ENCODE measurements at regions not wholly inside any gene's neighbourhood (a gene's known extent, or its start where the extent isn't known, plus 50 kb on each side); places are given as distances from the start of the nearest gene placed in this dataset.
A peak's percentile ranks its signal among the peaks of the same experiment; 100 is the strongest.

- no peaks in the 10 kb centered on the region for H3K36me3 ChIP-seq
- no peak for DNase-seq (ENCODE audit: low spot score in 2 of 2)
- TF ChIP-seq POLR2A (IDR thresholded peaks at IDR 0.05) = no peak
- no peak for TF ChIP-seq CTCF (IDR thresholded peaks at IDR 0.05)
- TF ChIP-seq EP300 (IDR thresholded peaks at IDR 0.05) = no peak
- no peaks in the 10 kb centered on the region for H3K9me3 ChIP-seq
- 87 to 92% methylated on average over 4 of the region's 4 CpGs for WGBS, 2 donors
- H3K4me3 ChIP-seq = no peak overlapping the region
- H3K27me3 ChIP-seq = no peaks in the 10 kb centered on the region
- no peak overlapping the region for H3K27ac ChIP-seq
- peaks cover 0 to 21% (median 0%) of the 10 kb centered on the region in 4 donors for H3K4me1 ChIP-seq
Measured at GRCh38 chr18:39843546-39843945, 2111.5 kb upstream of the PIK3C3 start.

- no peak for DNase-seq (ENCODE audit: low spot score in 2 of 2)
- TF ChIP-seq EP300 (IDR thresholded peaks at IDR 0.05) (no peak), CTCF (IDR thresholded peaks at IDR 0.05) (no peak), POLR2A (IDR thresholded peaks at IDR 0.05) (no peak)
- H3K4me3 ChIP-seq = no peak overlapping the region
- peaks cover 0 to 21% (median 0%) of the 10 kb centered on the region in 4 donors for H3K4me1 ChIP-seq
- no peak overlapping the region for H3K27ac ChIP-seq
- no peaks in the 10 kb centered on the region for H3K27me3 ChIP-seq
- 56 to 60% methylated on average over 9 of the region's 9 CpGs for WGBS, 2 donors
- no peaks in the 10 kb centered on the region for H3K9me3 ChIP-seq
- no peaks in the 10 kb centered on the region for H3K36me3 ChIP-seq
Measured at GRCh38 chr18:39842366-39842914, 2112.6 kb upstream of the PIK3C3 start.

- DNase-seq (ENCODE audit: low spot score in 2 of 2) = peak in 1 of 2 donors; percentile 5
- Histone ChIP-seq H3K4me3 (peak overlapping the region; percentile 21 to 53 (median 34)), H3K4me1 (peaks cover 0 to 21% (median 0%) of the 10 kb centered on the region in 4 donors), H3K27ac (no peak overlapping the region), H3K27me3 (no peaks in the 10 kb centered on the region), H3K9me3 (no peaks in the 10 kb centered on the region), H3K36me3 (no peaks in the 10 kb centered on the region)
- 2% methylated on average over 46 to 47 of the region's 47 CpGs for WGBS, 2 donors
- TF ChIP-seq CTCF (IDR thresholded peaks at IDR 0.05) = peak in 4 of 5 experiments; percentile 11 to 31 (median 22)
- no peak for TF ChIP-seq POLR2A (IDR thresholded peaks at IDR 0.05)
Measured at GRCh38 chr18:39841482-39842365, 2113.3 kb upstream of the PIK3C3 start.

GRCh38 chr18:39840856-39841481, 2114.1 kb upstream of the PIK3C3 start:
- no peak for TF ChIP-seq EP300 (IDR thresholded peaks at IDR 0.05)
- TF ChIP-seq POLR2A (IDR thresholded peaks at IDR 0.05) = no peak
- no peak for TF ChIP-seq CTCF (IDR thresholded peaks at IDR 0.05)
- Histone ChIP-seq H3K27me3 (no peaks in the 10 kb centered on the region), H3K4me3 (peak overlapping the region; percentile 21 to 53 (median 34)), H3K4me1 (peaks cover 0 to 21% (median 0%) of the 10 kb centered on the region in 4 donors), H3K36me3 (no peaks in the 10 kb centered on the region), H3K9me3 (no peaks in the 10 kb centered on the region), H3K27ac (no peak overlapping the region)
- 22 to 24% methylated on average over 7 of the region's 7 CpGs for WGBS, 2 donors
- DNase-seq (ENCODE audit: low spot score in 2 of 2) = no peak

- WGBS, 2 donors = 72 to 77% methylated on average over 3 of the region's 3 CpGs
- no peak overlapping the region for H3K4me3 ChIP-seq
- peaks cover 0 to 21% (median 0%) of the 10 kb centered on the region in 4 donors for H3K4me1 ChIP-seq
- no peaks in the 10 kb centered on the region for H3K9me3 ChIP-seq
- no peak for TF ChIP-seq CTCF (IDR thresholded peaks at IDR 0.05)
- TF ChIP-seq EP300 (IDR thresholded peaks at IDR 0.05) = no peak
- TF ChIP-seq POLR2A (IDR thresholded peaks at IDR 0.05) = no peak
- H3K27me3 ChIP-seq = no peaks in the 10 kb centered on the region
- no peaks in the 10 kb centered on the region for H3K36me3 ChIP-seq
- H3K27ac ChIP-seq = no peak overlapping the region
- no peak for DNase-seq (ENCODE audit: low spot score in 2 of 2)
Measured at GRCh38 chr18:39840406-39840805, 2114.6 kb upstream of the PIK3C3 start.
